Esophagus squamous epithelium (tissue), 4 donors: ENCODE measurements at regions not wholly inside any gene's neighbourhood (a gene's known extent, or its start where the extent isn't known, plus 50 kb on each side); places are given as distances from the start of the nearest gene placed in this dataset.

ENCODE experiments used
- POLR2A ChIP-seq, 4 donors: fragments of 450-650 bp; IDR thresholded peaks; one replicate each; pipeline ENCODE4 v1.6.1; 2017; ENCODE audit warnings: antibody characterized with exemption in 4 of 4, mild to moderate bottlenecking in 4 of 4, moderate library complexity in 3 of 4
- TF ChIP-seq, protein P1 (sequence below), 6 experiments: fragments of 450-650 bp in 4 of 6; fragments of 200-600 bp in 2 of 6; sonication (generic) in 2 of 6; IDR thresholded peaks; one replicate each; pipeline ENCODE4 v1.5.1; 2016 to 2019; ENCODE audit warnings: antibody characterized with exemption in 6 of 6, mild to moderate bottlenecking in 4 of 6, moderate library complexity in 4 of 6

DNA sequence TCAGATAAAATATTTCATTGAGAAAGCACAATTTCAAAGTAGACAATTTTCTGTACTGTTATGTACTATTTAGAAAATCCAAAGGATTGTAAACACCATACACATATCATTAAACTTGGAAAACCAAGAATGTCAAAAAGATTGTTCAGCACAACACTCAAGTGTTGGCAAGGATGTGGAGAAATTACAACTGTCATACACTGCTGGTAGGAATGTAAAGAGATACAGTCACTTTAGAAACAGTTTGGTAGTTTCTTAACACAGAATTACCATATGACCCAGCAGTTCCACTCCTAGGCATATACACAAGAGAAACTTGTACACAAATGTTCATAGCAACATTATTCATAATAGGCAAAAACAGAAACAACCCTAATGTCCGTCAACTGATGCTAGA, 71.2 kb downstream of the OR2K2 start:
- TF ChIP-seq, protein P1, sequence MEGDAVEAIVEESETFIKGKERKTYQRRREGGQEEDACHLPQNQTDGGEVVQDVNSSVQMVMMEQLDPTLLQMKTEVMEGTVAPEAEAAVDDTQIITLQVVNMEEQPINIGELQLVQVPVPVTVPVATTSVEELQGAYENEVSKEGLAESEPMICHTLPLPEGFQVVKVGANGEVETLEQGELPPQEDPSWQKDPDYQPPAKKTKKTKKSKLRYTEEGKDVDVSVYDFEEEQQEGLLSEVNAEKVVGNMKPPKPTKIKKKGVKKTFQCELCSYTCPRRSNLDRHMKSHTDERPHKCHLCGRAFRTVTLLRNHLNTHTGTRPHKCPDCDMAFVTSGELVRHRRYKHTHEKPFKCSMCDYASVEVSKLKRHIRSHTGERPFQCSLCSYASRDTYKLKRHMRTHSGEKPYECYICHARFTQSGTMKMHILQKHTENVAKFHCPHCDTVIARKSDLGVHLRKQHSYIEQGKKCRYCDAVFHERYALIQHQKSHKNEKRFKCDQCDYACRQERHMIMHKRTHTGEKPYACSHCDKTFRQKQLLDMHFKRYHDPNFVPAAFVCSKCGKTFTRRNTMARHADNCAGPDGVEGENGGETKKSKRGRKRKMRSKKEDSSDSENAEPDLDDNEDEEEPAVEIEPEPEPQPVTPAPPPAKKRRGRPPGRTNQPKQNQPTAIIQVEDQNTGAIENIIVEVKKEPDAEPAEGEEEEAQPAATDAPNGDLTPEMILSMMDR (IDR thresholded peaks at IDR 0.05) = no peak
- no peak for TF ChIP-seq POLR2A (IDR thresholded peaks at IDR 0.05)
